A673 (cell line): ENCODE measurements at regions not wholly inside any gene's neighbourhood (a gene's known extent, or its start where the extent isn't known, plus 50 kb on each side); places are given as distances from the start of the nearest gene placed in this dataset.
"Not testable (repeated sequence)": the region's sequence is repeated elsewhere in the genome, so short reads cannot be mapped to it uniquely, and the experiment has no call there.

ENCODE experiments used
- EZH2 ChIP-seq: fragments of 200-600 bp; sonication (generic); IDR thresholded peaks from 2 replicates; pipeline ENCODE4 v1.6.1; 2017; ENCODE audit warnings: borderline replicate concordance, low read depth, mild to moderate bottlenecking, mixed read lengths, antibody characterized with exemption, low read length; ENCODE audit not compliant: poor library complexity, severe bottlenecking
- TF ChIP-seq, protein P1 (sequence below): fragments of 300-800, 200-600 bp; sonication (generic); conservative IDR thresholded peaks from 2 replicates; pipeline ENCODE4 v1.5.1; 2017; ENCODE audit warnings: low read depth, mild to moderate bottlenecking, antibody characterized with exemption, low read length, moderate library complexity, mixed read lengths

DNA sequence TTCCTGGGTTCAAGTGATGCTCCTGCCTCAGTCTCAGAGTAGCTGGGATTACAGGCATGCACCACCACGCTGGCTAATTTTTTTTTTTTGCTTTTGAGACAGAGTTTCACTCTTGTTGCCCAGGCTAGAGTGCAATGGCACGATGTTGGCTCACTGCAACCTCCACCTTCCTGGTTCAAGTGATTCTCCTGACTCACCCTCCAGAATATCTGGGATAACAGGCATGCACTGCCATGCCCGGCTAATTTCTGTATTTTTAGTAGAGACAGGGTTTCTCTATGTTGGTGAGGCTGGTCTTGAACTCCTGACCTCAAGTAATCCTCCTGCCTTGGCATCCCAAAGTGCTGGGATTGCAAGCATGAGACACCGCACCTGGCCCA, 89.6 kb upstream of the KLF6 start:
- TF ChIP-seq, protein P1, sequence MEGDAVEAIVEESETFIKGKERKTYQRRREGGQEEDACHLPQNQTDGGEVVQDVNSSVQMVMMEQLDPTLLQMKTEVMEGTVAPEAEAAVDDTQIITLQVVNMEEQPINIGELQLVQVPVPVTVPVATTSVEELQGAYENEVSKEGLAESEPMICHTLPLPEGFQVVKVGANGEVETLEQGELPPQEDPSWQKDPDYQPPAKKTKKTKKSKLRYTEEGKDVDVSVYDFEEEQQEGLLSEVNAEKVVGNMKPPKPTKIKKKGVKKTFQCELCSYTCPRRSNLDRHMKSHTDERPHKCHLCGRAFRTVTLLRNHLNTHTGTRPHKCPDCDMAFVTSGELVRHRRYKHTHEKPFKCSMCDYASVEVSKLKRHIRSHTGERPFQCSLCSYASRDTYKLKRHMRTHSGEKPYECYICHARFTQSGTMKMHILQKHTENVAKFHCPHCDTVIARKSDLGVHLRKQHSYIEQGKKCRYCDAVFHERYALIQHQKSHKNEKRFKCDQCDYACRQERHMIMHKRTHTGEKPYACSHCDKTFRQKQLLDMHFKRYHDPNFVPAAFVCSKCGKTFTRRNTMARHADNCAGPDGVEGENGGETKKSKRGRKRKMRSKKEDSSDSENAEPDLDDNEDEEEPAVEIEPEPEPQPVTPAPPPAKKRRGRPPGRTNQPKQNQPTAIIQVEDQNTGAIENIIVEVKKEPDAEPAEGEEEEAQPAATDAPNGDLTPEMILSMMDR: not testable (repeated sequence)
- TF ChIP-seq EZH2: not testable (repeated sequence)
